Fibroblast of the conjunctiva (primary cell): ENCODE measurements at regions not wholly inside any gene's neighbourhood (a gene's known extent, or its start where the extent isn't known, plus 50 kb on each side); places are given as distances from the start of the nearest gene placed in this dataset.
"Not testable (repeated sequence)": the region's sequence is repeated elsewhere in the genome, so short reads cannot be mapped to it uniquely, and the experiment has no call there.

Experiments
- DNase-seq: peaks from one replicate; pipeline ENCODE4 v3.0.0-alpha.2; 2010; ENCODE audit warnings: low read depth

GRCh38 chr13:58202099-58202498 is 570.6 kb downstream of the PCDH17 start:
- DNase-seq: no peak

DNA sequence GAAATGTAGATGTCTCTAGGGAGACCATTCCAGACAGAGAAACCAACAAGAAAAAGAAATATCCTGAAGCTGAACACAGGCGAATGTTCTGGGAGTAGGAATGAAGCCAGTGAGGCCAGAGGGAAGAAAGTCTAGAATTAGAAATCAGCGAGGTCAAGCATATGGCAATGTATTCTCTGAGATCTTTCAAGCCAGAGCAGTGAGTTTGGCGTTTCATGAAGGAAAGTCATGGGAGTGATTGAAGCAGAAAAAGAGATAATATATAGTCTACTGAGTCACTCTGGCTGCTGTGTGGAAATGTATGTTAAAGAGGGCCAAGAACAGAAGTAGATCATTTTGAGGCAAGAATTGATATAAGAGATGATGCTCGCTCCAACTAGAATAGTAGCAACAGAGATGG is 576.0 kb downstream of the PCDH17 start:
- DNase-seq: no peak

DNA sequence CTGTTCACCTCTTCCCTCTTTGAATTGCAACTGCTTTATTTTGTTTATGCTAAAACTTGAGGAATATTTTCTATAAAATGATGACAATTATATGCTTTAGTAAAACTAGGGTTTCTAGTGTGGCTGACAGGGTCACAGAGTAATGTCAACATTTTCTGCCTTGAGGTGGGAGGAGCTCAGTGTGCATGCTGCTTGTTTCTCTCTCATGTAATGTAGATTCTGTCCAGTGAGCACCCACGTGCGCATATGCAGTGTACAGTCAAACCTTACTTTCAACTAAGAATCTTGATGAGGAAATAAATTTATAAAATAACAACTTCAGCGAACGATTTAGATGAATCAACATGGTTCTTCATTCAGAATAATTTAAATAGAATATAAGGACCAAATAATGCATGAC is 603.9 kb downstream of the PCDH17 start:
- no peak for DNase-seq

DNA sequence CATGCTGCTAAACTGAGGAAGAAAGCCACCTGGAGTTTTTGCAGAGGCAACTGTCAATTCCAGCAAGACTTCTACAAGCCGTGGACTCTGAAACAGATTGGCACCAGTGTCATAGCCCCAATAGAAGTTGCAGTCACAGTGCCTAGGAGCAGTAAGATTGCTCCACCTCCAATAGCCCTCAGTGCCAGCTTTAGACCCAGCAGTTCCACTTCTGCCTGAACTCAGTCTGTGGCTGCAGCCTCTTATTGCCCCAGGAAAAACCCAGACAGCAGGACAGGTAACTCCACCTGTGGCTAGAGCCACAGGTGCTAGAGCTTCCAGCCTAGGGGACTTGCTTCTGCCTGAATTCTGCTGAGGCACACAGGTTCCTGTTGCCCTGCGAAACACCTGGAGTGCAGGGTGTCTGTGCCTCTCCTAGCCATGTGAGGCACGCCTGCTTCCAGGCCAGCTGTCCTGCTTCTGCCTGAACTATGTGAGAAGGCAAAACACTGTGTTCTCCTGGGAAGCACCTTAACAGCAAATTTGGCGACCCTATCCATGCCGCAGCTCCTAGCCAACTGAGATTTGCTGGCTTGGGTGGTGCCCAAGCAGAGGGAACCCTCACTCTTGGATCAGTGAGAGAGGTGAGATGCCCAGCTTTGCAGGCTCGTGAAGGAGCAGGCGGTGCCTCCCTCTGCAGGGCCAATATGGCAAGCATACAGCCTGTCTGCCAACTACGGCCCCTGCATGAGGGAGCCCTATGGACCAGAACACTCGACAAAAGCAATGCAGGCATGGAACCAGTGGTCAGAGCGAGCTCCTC is 607.6 kb downstream of the PCDH17 start:
- no peak for DNase-seq

GRCh38 chr13:58239774-58240268 is 608.3 kb downstream of the PCDH17 start:
- DNase-seq: no peak

DNA sequence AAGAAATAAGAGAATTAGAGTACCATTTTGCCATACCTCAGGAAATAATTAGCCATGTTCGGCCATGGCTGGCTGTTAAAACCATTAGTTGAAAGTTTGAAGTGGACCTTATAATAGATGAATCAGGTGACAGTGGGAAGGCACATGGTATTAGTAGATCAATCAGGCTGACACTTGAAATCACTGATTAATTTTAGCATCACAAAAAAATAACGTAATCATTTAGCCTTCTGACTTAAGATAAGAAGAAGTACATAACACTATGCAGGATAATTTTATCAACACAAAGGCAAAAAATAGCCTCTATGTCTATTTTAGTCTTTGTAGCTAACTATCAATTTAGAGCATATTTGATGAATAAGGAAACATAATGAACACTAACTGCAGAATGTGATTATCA is 615.5 kb downstream of the PCDH17 start:
- no peak for DNase-seq

- DNase-seq: no peak
Observed at GRCh38 chr13:58254943-58255342, 623.4 kb downstream of the PCDH17 start.

DNA sequence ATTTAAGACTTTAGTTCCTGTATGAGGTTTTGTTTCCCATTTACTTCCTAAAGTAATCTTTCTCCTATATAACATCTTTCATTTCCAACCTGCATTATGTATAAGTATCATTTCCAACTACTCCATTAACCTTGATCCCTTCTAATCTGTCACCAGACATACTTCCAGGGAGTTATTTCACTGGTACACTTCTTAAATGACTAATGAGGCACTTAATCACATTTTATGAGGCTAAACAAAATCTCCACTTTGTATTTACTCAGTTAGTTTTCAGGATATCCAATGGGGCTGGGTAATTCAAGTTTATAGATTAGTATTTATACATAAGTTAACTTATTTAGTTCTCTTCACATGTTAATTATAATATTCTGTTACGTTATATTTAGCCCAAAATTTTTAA is 634.7 kb downstream of the PCDH17 start:
- no peak for DNase-seq

- no peak for DNase-seq
Observed at GRCh38 chr13:58298556-58299135, 667.1 kb downstream of the PCDH17 start.

DNA sequence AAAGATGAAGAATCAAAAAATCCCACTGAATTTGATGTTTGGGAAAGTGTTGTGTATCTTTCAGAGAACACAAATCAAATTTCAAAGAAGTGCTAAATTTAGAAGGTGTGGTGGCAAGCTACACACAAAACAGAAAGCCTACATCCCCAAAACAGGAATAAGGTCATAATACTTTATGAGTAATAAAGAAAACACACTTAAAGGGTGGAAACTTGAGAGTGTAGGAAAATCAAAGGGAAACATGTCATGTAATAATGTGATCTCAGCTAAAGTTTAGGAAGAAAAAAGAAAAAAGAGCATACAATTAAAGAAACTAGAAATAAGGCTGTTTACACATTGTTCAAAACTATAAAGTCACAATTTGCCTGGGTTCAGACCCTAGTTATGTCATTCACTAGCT is 668.7 kb downstream of the PCDH17 start:
- no peak for DNase-seq

DNA sequence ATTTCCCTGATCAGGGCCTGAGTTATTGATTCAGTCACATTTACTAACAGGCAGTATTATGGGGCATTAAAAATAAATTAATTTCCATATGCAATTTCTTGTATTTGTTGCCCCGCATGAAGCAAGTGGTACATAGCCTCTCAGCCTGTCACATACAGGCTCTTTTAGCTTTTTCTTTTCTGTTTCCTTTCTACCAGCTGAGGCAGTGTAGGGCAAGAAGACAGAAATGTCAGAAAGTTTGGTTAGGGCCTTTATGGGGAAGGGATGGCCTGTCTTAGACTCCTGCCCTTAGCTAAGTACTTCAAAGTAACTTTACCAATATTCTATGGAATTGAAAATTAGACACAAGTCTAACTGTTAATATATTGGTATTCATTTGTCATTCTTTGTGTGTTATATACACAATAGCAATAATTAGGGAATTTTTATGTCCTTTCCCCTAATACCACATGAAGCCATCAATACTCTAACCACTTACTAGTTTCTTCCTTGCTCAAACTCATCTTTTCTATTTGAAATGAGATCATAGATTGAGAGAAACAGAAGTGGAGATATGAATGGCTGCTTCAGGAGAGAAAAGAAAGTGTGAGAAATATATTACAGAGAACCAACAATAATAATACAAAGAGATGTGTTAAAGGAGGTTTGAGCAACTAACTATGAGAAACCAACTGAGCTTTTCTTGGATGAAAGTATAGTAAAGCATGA is 669.6 kb downstream of the PCDH17 start:
- DNase-seq: no peak

- no peak for DNase-seq
Observed at GRCh38 chr13:58302349-58302748, 670.8 kb downstream of the PCDH17 start.

DNA sequence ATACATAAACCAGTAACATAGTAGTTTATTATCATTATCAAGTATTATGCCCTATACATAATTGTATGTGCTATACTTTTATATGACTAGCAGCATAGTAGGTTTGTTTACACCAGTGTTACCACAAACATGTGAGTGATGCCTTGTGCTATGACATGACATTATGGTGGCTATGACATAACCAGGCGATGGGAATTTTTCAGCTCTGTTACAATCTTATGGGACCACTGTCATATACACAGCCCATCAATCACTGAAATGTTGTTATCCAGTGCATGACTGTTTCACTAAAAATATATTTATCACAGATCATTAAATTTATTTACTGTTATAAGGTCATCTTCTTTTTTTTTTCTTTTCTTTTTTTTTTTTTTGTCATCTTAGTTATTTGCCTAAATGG is 674.5 kb downstream of the PCDH17 start:
- no peak for DNase-seq

- DNase-seq: no peak
Observed at GRCh38 chr13:58313219-58313618, 681.7 kb downstream of the PCDH17 start.

- DNase-seq: no peak
Observed at GRCh38 chr13:58318495-58319167, 687.1 kb downstream of the PCDH17 start.

DNA sequence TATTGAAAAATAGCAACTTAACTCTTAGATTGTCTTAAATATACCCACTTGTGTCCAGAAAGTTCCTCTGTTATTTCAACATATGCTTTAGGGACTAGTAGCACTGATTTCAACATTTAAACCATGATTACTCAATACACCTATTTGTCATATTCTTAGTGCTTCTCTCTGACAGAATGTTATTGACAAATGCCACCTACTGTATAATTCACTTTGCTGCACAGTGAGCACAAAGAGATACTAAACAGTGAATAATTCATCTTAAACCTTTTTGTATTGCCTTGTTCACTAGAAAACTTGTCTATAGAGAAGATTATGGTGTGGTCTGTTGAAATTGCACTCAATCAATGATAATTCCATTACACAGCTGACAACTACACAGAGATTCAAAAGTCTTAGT is 692.6 kb downstream of the PCDH17 start:
- DNase-seq: no peak

DNA sequence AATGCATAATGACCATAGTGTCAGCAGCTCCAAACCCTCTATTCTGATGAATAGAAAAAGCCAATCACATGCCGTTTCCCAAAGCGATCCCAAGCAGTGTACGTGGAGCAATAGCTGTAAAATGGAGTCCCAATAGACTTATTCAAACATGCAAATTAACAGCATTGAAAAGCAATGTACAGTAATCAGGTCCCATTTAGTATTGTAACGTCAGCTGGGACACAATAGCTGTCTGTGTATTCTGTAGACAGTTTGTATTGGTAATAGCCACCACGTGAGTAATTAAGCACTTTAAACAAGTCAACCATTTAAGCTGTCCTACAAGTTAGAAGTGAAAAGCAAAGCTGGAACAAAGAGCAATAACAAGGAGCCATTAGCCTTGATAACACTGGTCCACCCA is 698.2 kb downstream of the PCDH17 start:
- DNase-seq: no peak

GRCh38 chr13:58340895-58341294 is 709.4 kb downstream of the PCDH17 start:
- no peak for DNase-seq

DNA sequence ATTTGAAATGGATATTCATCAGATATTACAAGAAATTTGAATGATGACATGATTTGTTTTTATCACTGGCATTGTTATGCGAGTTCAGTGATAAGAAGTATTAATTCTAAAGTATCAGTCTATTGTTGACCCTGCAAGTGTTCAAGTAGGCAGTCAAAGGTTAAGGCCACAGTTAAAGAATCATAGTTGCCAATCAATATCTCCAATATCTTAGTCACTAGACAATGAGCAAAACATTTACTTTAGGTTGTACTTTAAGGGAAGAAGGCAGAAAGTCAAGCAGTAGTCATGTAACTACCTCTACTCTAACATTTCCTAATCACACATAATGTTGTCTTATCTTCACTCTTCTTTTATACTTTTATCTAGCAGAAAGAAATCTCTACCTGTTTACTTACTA is 709.8 kb downstream of the PCDH17 start:
- DNase-seq: no peak

DNA sequence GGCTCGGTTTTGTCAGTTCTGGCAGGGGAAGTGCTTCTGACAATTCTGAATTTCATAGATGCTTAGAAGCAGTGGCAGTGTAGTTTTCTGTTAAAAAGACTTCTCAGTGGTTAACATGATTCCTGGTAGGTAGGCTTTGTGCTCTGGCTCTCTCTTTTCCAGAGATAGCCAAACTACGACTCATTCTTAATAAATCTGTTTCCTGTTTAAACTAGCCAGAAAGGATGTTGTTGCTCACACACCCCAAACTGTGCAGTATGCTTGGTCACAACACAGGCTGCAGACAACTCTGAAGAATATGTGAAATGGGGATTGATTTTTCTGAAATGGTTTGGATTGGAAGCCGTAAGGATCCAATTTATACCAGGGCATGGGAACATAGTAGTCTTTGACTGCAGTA is 711.5 kb downstream of the PCDH17 start:
- no peak for DNase-seq

GRCh38 chr13:58352100-58352499 is 720.6 kb downstream of the PCDH17 start:
- not testable (repeated sequence) for DNase-seq

- DNase-seq: no peak
Observed at GRCh38 chr13:58369936-58370335, 738.4 kb downstream of the PCDH17 start.

DNA sequence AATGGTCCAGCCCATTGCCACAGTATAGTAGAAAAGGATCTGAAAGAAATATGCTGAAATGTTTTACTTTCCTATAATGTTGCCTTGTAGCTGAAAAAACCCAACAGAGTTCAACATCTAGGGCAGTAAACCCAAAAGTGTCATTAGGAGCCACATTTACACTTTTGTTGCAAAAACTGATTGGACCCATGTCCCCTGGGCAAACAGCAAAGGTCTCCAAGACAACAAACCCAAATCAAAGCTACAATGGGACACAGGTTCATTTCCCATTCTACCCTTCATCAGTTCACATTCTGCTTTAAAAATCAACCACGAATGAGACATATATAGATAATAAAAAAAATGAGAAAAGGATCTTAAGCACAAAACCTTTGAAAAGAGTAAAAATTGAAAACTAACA is 744.8 kb downstream of the PCDH17 start:
- DNase-seq: no peak
